ENCODE measurements at regions not wholly inside any gene's neighbourhood (a gene's known extent, or its start where the extent isn't known, plus 50 kb on each side); places are given as distances from the start of the nearest gene placed in this dataset.

DNA sequence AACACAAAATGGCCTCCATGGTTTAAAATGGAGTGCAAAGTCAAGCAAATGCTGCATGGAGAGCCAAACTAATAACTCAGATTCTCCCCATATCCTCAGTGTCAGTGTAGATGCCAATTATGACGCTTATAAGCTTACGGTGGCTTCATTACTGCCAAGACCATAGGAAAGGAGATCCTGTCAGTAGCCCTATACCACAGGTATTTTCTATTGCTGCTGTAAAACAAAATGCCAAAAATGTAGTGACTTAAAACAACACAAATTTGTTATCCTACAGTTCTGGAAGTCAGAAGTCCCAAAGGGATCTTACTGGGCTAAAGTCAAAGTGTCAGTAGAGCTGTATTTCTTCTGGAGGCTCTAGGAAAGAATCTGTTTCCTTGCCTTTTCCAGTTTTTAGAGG lies 149.8 kb upstream of the GBE1 start:
- FAIRE-seq (no peak), DNase-seq (ENCODE audit: insufficient read length, low spot score) (no peak)
- TF ChIP-seq SPI1 (IDR thresholded peaks at IDR 0.05; ENCODE audit: low read depth, low read length) (no peak), POLR2AphosphoS5 (IDR thresholded peaks at IDR 0.05; ENCODE audit: low read depth, low read length) (no peak), POU2F2 (IDR thresholded peaks at IDR 0.05; ENCODE audit: low read depth, low read length) (no peak), TAF1 (IDR thresholded peaks at IDR 0.05; ENCODE audit: low read depth, low read length) (no peak), PAX5 (IDR thresholded peaks at IDR 0.05; ENCODE audit: insufficient read depth, low read length, severe bottlenecking) (no peak), POLR2A (IDR thresholded peaks at IDR 0.05; ENCODE audit: low read depth, low read length) (no peak)

- DNase-seq (ENCODE audit: insufficient read length, low spot score) (peak; percentile 0), FAIRE-seq (peak; percentile 84)
- no peak for TF ChIP-seq POU2F2 (IDR thresholded peaks at IDR 0.05; ENCODE audit: low read depth, low read length)
- no peak for TF ChIP-seq POLR2AphosphoS5 (IDR thresholded peaks at IDR 0.05; ENCODE audit: low read depth, low read length)
- no peak for TF ChIP-seq PAX5 (IDR thresholded peaks at IDR 0.05; ENCODE audit: insufficient read depth, low read length, severe bottlenecking)
- no peak for TF ChIP-seq TAF1 (IDR thresholded peaks at IDR 0.05; ENCODE audit: low read depth, low read length)
- no peak for TF ChIP-seq SPI1 (IDR thresholded peaks at IDR 0.05; ENCODE audit: low read depth, low read length)
- no peak for TF ChIP-seq POLR2A (IDR thresholded peaks at IDR 0.05; ENCODE audit: low read depth, low read length)
These were observed 148.9 kb upstream of the GBE1 start for GRCh38 chr3:81910244-81910852.

DNA sequence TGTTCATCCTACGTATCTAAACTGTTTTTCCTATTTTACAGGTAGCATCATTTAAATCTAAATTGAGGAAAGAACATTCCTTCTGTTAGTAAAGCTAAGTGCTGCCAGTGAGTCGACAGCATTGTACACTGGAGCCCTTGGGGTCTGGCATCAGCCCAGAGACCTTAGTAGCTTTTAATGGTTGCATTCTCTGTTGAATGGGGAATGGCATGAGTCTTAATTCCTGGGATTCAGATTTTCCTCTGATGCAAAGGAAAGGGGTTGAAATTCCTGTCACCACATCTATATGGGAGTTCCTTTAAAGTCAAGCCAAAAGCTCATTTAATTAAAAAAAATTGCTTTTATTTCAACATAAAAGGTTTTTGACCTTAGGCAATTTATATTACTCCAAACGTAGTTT lies 148.4 kb upstream of the GBE1 start:
- no peak for FAIRE-seq
- no peak for DNase-seq (ENCODE audit: insufficient read length, low spot score)
- TF ChIP-seq POU2F2 (IDR thresholded peaks at IDR 0.05; ENCODE audit: low read depth, low read length) (no peak), PAX5 (IDR thresholded peaks at IDR 0.05; ENCODE audit: insufficient read depth, low read length, severe bottlenecking) (no peak), POLR2A (IDR thresholded peaks at IDR 0.05; ENCODE audit: low read depth, low read length) (no peak), POLR2AphosphoS5 (IDR thresholded peaks at IDR 0.05; ENCODE audit: low read depth, low read length) (no peak), SPI1 (IDR thresholded peaks at IDR 0.05; ENCODE audit: low read depth, low read length) (no peak), TAF1 (IDR thresholded peaks at IDR 0.05; ENCODE audit: low read depth, low read length) (no peak)

DNA sequence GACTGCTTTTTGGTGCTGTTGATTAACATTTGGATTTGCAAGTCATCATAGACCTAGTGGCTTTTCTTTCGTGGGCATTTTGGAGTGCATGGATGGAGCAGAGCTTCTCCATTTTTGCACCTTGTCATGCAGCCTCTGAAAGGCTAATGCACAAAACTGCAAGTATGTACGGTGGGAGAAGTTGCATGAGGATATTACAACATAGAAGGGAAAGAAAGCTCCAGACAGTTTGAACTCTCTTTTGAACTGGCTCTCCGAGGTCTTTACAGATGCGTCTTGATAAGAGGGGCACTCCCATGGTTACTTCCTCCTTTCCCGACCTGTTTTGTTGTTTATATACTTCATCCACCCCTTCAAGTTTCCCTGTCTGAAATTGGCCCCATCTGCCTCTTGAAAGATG lies 147.1 kb upstream of the GBE1 start:
- no peak for FAIRE-seq
- DNase-seq (ENCODE audit: insufficient read length, low spot score) = no peak
- no peak for TF ChIP-seq TAF1 (IDR thresholded peaks at IDR 0.05; ENCODE audit: low read depth, low read length)
- TF ChIP-seq POU2F2 (IDR thresholded peaks at IDR 0.05; ENCODE audit: low read depth, low read length) = no peak
- no peak for TF ChIP-seq POLR2AphosphoS5 (IDR thresholded peaks at IDR 0.05; ENCODE audit: low read depth, low read length)
- no peak for TF ChIP-seq POLR2A (IDR thresholded peaks at IDR 0.05; ENCODE audit: low read depth, low read length)
- no peak for TF ChIP-seq SPI1 (IDR thresholded peaks at IDR 0.05; ENCODE audit: low read depth, low read length)
- no peak for TF ChIP-seq PAX5 (IDR thresholded peaks at IDR 0.05; ENCODE audit: insufficient read depth, low read length, severe bottlenecking)

DNA sequence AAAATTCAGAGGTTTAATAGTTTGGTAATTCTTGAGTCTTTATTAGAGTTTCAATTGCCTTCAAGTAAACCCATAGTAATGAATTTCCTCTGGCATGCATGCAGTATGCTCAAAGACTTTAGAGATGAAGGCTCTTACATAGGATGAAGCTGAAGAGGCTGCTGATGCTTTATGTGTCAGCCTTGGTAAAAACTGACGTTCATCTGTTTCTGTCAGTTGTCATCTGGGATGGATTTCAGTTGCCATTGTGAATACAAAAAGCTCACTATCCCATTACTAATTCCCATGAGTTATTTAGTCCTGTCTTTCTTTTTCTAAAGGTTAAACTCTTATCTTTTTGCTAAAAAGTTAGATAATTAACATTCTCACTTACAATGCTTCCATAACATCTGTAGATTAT lies 136.9 kb upstream of the GBE1 start:
- DNase-seq (ENCODE audit: insufficient read length, low spot score) = no peak
- no peak for FAIRE-seq
- TF ChIP-seq PAX5 (IDR thresholded peaks at IDR 0.05; ENCODE audit: insufficient read depth, low read length, severe bottlenecking) (no peak), POU2F2 (IDR thresholded peaks at IDR 0.05; ENCODE audit: low read depth, low read length) (no peak)

DNA sequence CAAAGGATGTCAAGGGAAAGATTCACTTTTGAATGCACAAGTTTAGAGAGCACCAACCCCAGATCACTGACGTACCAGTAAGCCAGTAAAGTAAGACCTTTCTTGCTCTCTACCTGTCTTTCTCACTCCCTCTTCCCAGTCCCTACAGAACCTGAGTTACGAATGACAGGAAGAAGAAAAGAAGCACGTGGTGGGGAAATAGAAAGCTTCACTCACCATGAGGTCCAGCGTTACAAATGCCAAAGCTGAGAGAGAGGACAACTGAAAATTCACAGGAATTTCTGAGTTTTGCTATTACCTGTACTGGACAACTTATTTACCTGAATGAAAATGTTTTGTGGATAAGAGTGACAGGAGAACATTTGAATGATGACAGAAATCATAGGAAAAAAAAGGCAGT lies 133.2 kb upstream of the GBE1 start:
- FAIRE-seq (no peak), DNase-seq (ENCODE audit: insufficient read length, low spot score) (no peak)
- TF ChIP-seq POLR2A (IDR thresholded peaks at IDR 0.05; ENCODE audit: low read depth, low read length) = no peak

GRCh38 chr3:81891055-81891895 lies 129.8 kb upstream of the GBE1 start:
- DNase-seq (ENCODE audit: insufficient read length, low spot score) = no peak
- TF ChIP-seq POLR2A (IDR thresholded peaks at IDR 0.05; ENCODE audit: low read depth, low read length) (no peak), TAF1 (IDR thresholded peaks at IDR 0.05; ENCODE audit: low read depth, low read length) (no peak), PAX5 (IDR thresholded peaks at IDR 0.05; ENCODE audit: insufficient read depth, low read length, severe bottlenecking) (no peak), POU2F2 (IDR thresholded peaks at IDR 0.05; ENCODE audit: low read depth, low read length) (no peak), POLR2AphosphoS5 (IDR thresholded peaks at IDR 0.05; ENCODE audit: low read depth, low read length) (no peak), SPI1 (IDR thresholded peaks at IDR 0.05; ENCODE audit: low read depth, low read length) (no peak)
- no peak for FAIRE-seq

DNA sequence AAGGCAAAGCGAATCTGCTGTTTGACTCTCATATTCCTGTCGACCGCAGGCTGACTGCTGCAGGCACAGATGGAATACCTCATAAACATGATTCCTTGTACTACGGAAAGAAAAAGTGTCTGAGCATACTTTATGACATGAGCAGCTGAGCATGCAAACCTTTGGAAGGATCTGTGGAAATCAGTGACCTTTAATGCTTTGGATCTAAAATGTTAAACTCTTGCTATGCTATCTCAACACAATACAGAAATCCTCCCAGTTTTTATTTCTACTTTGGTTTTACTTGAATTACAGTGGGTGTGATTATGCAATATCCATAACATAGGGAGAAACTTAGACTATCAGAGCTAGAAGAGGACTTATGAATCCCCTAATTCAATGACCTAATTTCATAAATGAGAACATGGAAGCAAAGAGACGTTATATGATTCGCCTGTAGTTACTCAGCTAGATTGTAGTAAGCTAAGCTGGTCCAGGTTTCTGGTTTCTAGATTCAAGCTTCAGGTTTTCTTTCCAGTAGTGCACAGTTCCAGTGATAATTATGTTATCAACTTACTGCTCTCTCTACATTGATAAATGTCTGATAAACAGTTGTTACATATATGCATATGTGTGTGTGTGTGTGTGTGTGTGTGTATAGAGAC lies 127.6 kb upstream of the GBE1 start:
- TF ChIP-seq POLR2AphosphoS5 (IDR thresholded peaks at IDR 0.05; ENCODE audit: low read depth, low read length) (no peak), SPI1 (IDR thresholded peaks at IDR 0.05; ENCODE audit: low read depth, low read length) (no peak), PAX5 (IDR thresholded peaks at IDR 0.05; ENCODE audit: insufficient read depth, low read length, severe bottlenecking) (no peak), TAF1 (IDR thresholded peaks at IDR 0.05; ENCODE audit: low read depth, low read length) (no peak), POLR2A (IDR thresholded peaks at IDR 0.05; ENCODE audit: low read depth, low read length) (no peak), POU2F2 (IDR thresholded peaks at IDR 0.05; ENCODE audit: low read depth, low read length) (no peak)
- DNase-seq (ENCODE audit: insufficient read length, low spot score) (no peak), FAIRE-seq (no peak)

GRCh38 chr3:81887448-81887847 lies 126.0 kb upstream of the GBE1 start:
- TF ChIP-seq POU2F2 (IDR thresholded peaks at IDR 0.05; ENCODE audit: low read depth, low read length) (no peak), PAX5 (IDR thresholded peaks at IDR 0.05; ENCODE audit: insufficient read depth, low read length, severe bottlenecking) (no peak), TAF1 (IDR thresholded peaks at IDR 0.05; ENCODE audit: low read depth, low read length) (no peak), POLR2AphosphoS5 (IDR thresholded peaks at IDR 0.05; ENCODE audit: low read depth, low read length) (no peak), POLR2A (IDR thresholded peaks at IDR 0.05; ENCODE audit: low read depth, low read length) (no peak), SPI1 (IDR thresholded peaks at IDR 0.05; ENCODE audit: low read depth, low read length) (no peak)
- FAIRE-seq (no peak), DNase-seq (ENCODE audit: insufficient read length, low spot score) (no peak)

Measured in GM12891 (cell line).